HUES64 (cell line): ENCODE measurements at regions not wholly inside any gene's neighbourhood (a gene's known extent, or its start where the extent isn't known, plus 50 kb on each side); places are given as distances from the start of the nearest gene placed in this dataset.

Experiments
- H3K27ac ChIP-seq: 2 replicates; pipeline ENCODE4 v1.7.0; 2013; ENCODE audit warnings: low read depth, low read length, inconsistent platforms
- H3K27me3 ChIP-seq: 2 replicates; pipeline ENCODE4 v1.6.1; 2013; ENCODE audit warnings: mild to moderate bottlenecking, low read length; ENCODE audit not compliant: insufficient read depth
- H3K36me3 ChIP-seq: 2 replicates; pipeline ENCODE4 v1.6.1; 2013; ENCODE audit warnings: mild to moderate bottlenecking, low read length; ENCODE audit not compliant: insufficient read depth
- H3K4me1 ChIP-seq: 2 replicates; pipeline ENCODE4 v1.6.1; 2013; ENCODE audit warnings: mild to moderate bottlenecking, low read length, moderate library complexity; ENCODE audit not compliant: insufficient read depth
- H3K4me3 ChIP-seq: 2 replicates; pipeline ENCODE4 v1.5.1; 2013; ENCODE audit warnings: mild to moderate bottlenecking, low read length, moderate library complexity
- H3K9ac ChIP-seq: 2 replicates; pipeline ENCODE4 v1.6.1; 2013; ENCODE audit warnings: mild to moderate bottlenecking, low read depth, low read length
- H3K9me3 ChIP-seq: 2 replicates; pipeline ENCODE4 v1.6.1; 2013; ENCODE audit warnings: low read depth, low read length; ENCODE audit not compliant: insufficient read depth
- WGBS: fragments of 150-250, 120-280 bp; methylation state at CpG from one replicate; pipeline ENCODE4 v1.1.7; 2013; ENCODE audit warnings: missing lambda C conversion rate; 5-methylcytosine and 5-hydroxymethylcytosine counted together

DNA sequence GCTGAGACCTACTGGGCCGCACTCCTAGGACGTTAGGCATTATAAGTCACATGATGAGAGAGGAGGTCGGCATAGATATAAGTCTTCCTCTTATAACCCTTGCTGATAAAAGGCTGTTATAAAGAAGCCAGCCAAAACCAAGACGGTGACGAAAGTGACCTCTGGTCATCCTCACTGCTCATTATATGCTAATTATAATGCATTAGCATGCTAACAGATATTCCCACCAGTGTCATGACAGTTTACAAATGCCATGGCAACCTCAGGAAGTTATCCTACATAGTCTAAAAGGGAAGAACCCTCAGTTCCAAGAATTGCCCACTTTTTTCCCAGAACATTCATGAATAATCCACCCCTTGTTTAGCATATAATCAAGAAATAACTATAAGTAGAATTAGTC lies 222.4 kb downstream of the TLE1 start:
- Histone ChIP-seq H3K27me3 (no peaks in the 10 kb centered on the region), H3K27ac (no peak overlapping the region), H3K4me3 (no peak overlapping the region), H3K4me1 (no peaks in the 10 kb centered on the region), H3K36me3 (no peaks in the 10 kb centered on the region), H3K9me3 (no peaks in the 10 kb centered on the region), H3K9ac (no peak overlapping the region)
- 83% methylated on average over 5 of the region's 5 CpGs for WGBS

DNA sequence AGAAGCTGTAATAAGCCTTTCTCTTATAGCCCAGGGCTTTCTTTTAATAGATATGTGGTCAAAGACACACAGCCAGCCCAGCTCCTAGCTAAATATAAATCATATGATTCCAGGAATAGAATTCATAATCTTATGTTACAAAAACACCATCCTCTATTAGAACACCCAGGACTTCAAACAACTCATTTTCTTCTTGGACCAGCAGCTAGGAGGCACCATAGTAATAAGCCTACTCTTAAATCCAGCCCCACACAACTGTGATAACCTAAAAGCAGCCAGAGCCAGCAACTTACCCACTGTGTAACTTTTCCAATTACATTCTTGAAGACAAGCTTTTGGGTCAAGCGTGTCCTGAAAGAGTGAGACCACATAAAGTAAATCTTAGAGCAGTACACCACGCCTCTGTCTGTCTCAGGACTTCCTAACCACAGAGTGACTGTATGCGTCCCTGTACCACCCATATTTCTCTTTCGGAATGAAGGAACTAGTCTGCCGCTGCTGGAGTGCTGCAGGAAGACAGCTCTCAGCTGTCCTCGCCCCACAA lies 223.8 kb downstream of the TLE1 start:
- Histone ChIP-seq H3K9ac (no peak overlapping the region), H3K9me3 (no peaks in the 10 kb centered on the region), H3K27me3 (no peaks in the 10 kb centered on the region), H3K4me1 (no peaks in the 10 kb centered on the region), H3K4me3 (no peak overlapping the region), H3K27ac (no peak overlapping the region), H3K36me3 (no peaks in the 10 kb centered on the region)
- WGBS = 95% methylated on average over 6 of the region's 6 CpGs

DNA sequence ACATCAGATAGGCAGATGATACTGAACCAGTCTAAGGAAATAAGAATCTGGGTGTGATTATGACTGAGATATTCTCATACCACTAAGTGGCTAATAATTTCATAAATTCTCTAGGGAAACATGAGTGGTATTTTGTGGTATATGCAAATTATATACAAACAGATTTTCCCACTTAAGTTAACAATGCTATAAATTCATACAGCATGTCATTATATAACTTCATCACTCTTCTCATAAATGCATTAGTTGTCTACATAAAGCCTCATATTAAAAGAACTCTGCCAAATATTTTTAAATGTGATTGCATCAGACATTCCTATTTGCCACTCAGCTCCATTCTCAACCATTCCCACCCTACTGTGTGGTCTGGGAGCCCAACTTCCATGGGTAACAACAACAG lies 226.5 kb downstream of the TLE1 start:
- Histone ChIP-seq H3K4me1 (no peaks in the 10 kb centered on the region), H3K27ac (no peak overlapping the region), H3K4me3 (no peak overlapping the region), H3K9ac (no peak overlapping the region), H3K27me3 (no peaks in the 10 kb centered on the region), H3K36me3 (no peaks in the 10 kb centered on the region), H3K9me3 (no peaks in the 10 kb centered on the region)

DNA sequence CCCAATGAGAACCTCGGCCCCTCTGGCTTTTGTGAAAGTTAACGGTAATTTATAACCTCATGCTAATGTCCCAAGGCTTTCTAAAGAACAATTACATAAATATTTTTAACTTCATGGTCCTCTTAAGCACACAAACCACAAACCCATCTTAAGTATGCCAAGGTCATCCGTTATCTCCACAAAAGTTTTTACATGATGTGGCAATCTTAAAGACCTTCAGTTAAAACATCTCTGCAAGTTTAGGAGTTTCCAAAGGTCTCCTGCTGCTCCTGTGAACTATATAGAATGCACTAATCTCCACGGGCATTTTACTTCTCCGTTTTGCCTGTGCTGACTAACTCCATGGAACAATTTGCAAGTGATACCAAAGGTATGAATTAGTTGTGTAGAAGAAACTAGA lies 228.2 kb downstream of the TLE1 start:
- Histone ChIP-seq H3K9me3 (no peaks in the 10 kb centered on the region), H3K36me3 (no peaks in the 10 kb centered on the region), H3K4me1 (no peaks in the 10 kb centered on the region), H3K4me3 (no peak overlapping the region), H3K27ac (no peak overlapping the region), H3K9ac (no peak overlapping the region), H3K27me3 (no peaks in the 10 kb centered on the region)
- WGBS = 80% methylated on average over 5 of the region's 5 CpGs

DNA sequence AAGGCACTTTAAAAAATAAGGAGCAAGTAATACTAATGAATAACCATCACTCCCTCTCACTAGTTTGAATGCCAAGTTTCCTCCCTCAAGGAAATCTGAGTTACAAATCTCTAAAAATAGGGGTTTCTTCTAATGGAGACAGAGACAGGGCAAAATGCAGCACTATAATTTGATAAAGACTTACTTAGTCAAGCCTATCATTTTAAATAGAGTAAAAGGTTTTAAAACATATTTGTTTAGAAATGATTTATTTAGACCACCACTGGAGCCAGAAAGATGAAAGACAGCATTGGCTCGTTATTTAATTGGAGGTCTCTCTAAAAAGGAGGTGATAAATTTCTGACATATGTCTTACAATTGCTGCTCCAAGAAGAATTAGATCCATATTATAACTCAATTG lies 228.7 kb downstream of the TLE1 start:
- WGBS = 100% methylated on average over 1 of the region's 1 CpG
- Histone ChIP-seq H3K36me3 (no peaks in the 10 kb centered on the region), H3K4me3 (no peak overlapping the region), H3K9me3 (no peaks in the 10 kb centered on the region), H3K27me3 (no peaks in the 10 kb centered on the region), H3K4me1 (no peaks in the 10 kb centered on the region), H3K27ac (no peak overlapping the region), H3K9ac (no peak overlapping the region)

DNA sequence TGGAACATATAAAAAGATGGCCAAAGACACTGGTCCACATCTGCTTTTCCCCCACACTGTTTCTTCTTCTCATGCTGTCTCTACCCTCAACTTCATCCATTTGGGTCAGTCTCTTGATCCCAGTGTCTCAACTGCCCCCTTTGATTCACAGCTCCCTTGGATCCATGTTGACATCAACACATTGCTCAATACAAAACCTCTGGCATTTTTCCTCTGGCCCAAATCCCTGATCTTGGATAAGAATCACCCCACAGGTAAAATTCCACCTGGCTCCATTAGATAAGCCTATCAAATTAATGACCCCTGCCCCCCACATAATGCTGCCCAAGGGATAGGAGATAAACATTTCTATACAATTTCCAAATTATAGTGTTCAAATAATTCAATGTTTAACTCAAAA lies 229.8 kb downstream of the TLE1 start:
- H3K9ac ChIP-seq = no peak overlapping the region
- no peaks in the 10 kb centered on the region for H3K4me1 ChIP-seq
- H3K4me3 ChIP-seq = no peak overlapping the region
- H3K36me3 ChIP-seq = no peaks in the 10 kb centered on the region
- H3K27ac ChIP-seq = no peak overlapping the region
- no peaks in the 10 kb centered on the region for H3K27me3 ChIP-seq
- H3K9me3 ChIP-seq = no peaks in the 10 kb centered on the region

DNA sequence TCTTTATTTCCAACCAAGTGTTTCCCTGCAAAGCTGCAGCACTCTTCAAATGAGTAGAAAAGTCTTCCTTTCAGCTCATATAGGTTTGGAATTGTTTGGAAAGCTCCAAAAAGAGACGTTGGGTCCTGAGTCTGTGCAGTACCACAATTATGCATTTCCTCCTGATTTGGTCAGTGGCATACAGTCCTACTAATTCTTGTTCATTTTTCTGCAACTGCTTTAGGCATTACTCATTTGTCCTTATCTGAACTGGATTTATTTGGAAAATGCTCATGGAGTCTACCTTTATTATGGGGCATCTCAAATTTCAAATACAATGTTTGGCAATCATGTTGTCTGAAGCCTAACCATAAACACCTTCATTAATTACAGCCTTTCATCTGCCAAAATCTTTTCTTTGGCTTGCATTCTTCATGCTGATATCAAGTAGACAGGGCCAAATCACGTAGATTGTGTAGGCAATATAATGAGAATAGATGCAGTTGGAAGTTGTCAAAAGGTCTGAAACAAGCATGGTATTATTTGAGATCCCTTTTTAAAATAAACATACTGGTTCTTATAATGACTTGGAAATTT lies 232.8 kb downstream of the TLE1 start:
- Histone ChIP-seq H3K36me3 (no peaks in the 10 kb centered on the region), H3K27me3 (no peaks in the 10 kb centered on the region), H3K9me3 (no peaks in the 10 kb centered on the region), H3K4me1 (no peaks in the 10 kb centered on the region), H3K27ac (no peak overlapping the region), H3K4me3 (no peak overlapping the region), H3K9ac (no peak overlapping the region)
- 94% methylated on average over 2 of the region's 2 CpGs for WGBS

DNA sequence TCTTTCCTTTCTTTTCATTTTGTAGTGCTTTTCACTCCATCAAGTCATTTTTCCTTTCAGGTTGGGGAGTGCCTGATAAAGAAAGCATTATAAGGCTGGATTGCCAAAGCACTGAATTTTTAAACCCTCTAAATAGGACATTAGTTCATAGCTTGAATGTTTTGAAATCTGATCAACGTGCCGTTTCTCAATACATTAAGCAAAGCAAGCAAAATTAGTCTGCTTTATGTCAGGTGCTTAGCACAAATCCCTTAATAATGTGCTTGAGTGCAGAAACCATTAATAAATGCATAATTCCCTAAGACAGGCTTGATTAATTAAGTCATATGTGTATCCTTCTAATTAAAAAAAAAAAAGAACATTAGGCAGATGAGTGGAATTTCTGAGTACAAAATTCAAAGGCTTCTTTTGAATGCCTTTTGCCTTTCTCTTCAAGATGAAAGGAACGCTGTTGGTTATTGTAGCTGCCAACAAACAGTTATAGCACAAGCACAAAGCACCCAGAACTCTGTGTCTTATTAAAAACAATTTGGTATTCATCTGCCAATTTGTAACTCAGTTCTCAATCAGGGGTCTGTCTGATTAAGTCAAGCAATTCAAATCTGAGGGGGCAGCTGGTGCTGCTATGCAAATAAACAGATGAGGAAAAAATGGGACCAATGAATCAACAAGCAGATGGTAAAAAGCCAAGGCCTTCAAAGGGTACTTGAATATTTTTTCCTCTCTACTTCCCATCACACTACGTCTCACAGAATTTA lies 233.7 kb downstream of the TLE1 start:
- no peak overlapping the region for H3K9ac ChIP-seq
- 97% methylated on average over 4 of the region's 4 CpGs for WGBS
- no peaks in the 10 kb centered on the region for H3K4me1 ChIP-seq

DNA sequence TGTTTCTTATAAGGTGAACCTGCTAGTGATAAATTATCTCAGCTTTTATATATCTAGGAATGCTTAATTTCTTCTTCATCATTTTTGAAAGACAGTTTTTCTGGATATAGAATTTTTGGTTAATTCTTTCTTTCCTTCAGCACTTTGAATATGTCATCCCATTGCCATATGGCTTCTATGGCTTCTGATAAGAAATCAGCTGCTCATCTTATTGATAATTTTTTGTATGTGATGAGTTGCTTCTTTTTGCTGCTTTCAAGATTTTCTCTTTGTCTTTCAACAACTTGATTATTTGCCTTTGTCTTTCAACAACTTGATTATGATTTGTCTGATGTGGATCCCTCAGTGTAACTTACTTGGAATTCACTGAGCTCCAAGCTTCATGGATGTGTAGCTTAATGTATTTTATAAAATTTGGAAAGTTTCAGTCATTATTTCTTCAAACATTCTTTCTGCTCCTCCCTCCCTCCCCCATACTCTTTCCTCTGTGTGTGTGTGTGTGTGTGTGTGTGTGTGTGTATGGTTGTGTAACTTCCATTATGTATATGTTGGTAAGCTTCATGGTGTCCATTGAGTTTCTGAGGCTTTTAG lies 243.9 kb downstream of the TLE1 start:
- H3K9ac ChIP-seq = no peak overlapping the region
- H3K27ac ChIP-seq = no peak overlapping the region
- no peaks in the 10 kb centered on the region for H3K36me3 ChIP-seq
- no peak overlapping the region for H3K4me3 ChIP-seq
- H3K27me3 ChIP-seq = no peaks in the 10 kb centered on the region
- H3K9me3 ChIP-seq = peaks cover 26% of the 10 kb centered on the region; the same call in 1 of the 2 replicates
- H3K4me1 ChIP-seq = no peaks in the 10 kb centered on the region; the same call in 1 of the 2 replicates

More for the DNA sequence above, 233.7 kb downstream of the TLE1 start:
- H3K27me3 ChIP-seq = no peaks in the 10 kb centered on the region
- H3K27ac ChIP-seq = no peak overlapping the region
- H3K4me3 ChIP-seq = no peak overlapping the region
- no peaks in the 10 kb centered on the region for H3K36me3 ChIP-seq
- no peaks in the 10 kb centered on the region for H3K9me3 ChIP-seq

DNA sequence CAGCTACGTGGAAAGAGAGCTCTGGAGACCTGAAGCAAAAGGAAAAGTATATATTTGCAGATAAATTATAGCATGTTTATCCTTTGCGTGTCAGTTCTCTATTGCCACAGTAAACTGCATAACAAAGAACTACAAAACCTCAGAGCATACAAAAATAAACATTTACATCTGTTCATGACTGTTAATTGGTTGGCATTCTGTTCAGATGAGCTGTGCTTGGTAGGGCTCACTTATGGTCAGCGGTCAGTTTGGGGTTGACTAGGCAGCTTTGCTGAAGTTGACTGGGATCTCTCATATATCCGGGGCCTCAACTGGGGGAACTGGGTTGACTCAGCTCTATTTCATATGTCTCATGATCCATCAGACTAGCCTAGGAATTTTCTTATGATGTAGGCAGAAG lies 257.7 kb downstream of the TLE1 start:
- Histone ChIP-seq H3K27me3 (no peaks in the 10 kb centered on the region), H3K27ac (no peak overlapping the region), H3K9me3 (peaks cover 50% of the 10 kb centered on the region), H3K4me1 (no peaks in the 10 kb centered on the region), H3K4me3 (no peak overlapping the region), H3K36me3 (no peaks in the 10 kb centered on the region), H3K9ac (no peak overlapping the region)
- 92% methylated on average over 4 of the region's 4 CpGs for WGBS

DNA sequence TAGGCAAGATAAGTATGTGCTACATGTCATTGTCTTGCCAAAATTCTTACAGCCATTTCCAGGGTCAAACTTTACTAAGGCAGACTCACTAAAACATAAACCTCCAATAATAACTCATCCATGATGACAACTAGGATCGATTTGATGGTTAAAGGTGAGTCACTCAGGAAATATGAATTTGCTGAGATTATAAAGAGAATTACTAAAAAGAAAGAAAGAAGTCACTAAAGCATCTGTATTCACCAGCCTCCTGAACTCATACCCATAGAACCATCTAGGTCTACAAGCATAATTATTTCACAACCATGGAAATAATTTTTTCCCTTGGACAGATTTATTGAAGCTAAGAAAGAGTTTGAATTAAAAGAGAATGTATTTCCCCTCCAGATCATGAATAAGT lies 258.6 kb downstream of the TLE1 start:
- no CpG with 5 or more reads among the region's 1 CpG for WGBS
- H3K27ac ChIP-seq = no peak overlapping the region
- H3K36me3 ChIP-seq = no peaks in the 10 kb centered on the region
- H3K9me3 ChIP-seq = peaks cover 52% of the 10 kb centered on the region
- no peak overlapping the region for H3K4me3 ChIP-seq
- H3K9ac ChIP-seq = no peak overlapping the region
- no peaks in the 10 kb centered on the region for H3K4me1 ChIP-seq
- no peaks in the 10 kb centered on the region for H3K27me3 ChIP-seq
